ENCODE measurements at regions not wholly inside any gene's neighbourhood (a gene's known extent, or its start where the extent isn't known, plus 50 kb on each side); places are given as distances from the start of the nearest gene placed in this dataset.

- DNase-seq, result no peak
- Histone ChIP-seq H3K9ac (ENCODE audit: low read length) (no peak overlapping the region), H3K27ac (ENCODE audit: low read length) (no peak overlapping the region), H3K4me2 (ENCODE audit: low read depth, low read length) (no peak overlapping the region), H4K20me1 (ENCODE audit: insufficient read depth, low read length) (no peaks in the 10 kb centered on the region), H3K27me3 (replicated peaks; ENCODE audit: insufficient read depth, low read length) (no peaks in the 10 kb centered on the region), H3K4me1 (ENCODE audit: low read length) (no peaks in the 10 kb centered on the region), H3K79me2 (ENCODE audit: low read length) (peaks cover 61% of the 10 kb centered on the region), H3F3A (ENCODE audit: insufficient read depth, low read length) (no peaks in the 10 kb centered on the region), H3K9me2 (replicated peaks; ENCODE audit: insufficient read depth, low read length) (no peaks in the 10 kb centered on the region), H3K4me3 (ENCODE audit: low read length) (no peak overlapping the region), H3K36me3 (replicated peaks; ENCODE audit: insufficient read depth, low read length) (no peaks in the 10 kb centered on the region; the same call in 1 of the 2 replicates), H3K9me3 (replicated peaks; ENCODE audit: insufficient read depth, low read length) (no peaks in the 10 kb centered on the region), H2AFZ (ENCODE audit: low read length) (no peak overlapping the region)
- TF ChIP-seq EZH2 (optimal IDR thresholded peaks at IDR 0.05; ENCODE audit: low read depth, low read length) (no peak), CTCF (IDR thresholded peaks at IDR 0.05; ENCODE audit: low read length) (no peak), EZH2phosphoT487 (IDR thresholded peaks at IDR 0.05; ENCODE audit: low read length) (no peak)
These were observed 1304.6 kb downstream of the BRD1 start for GRCh38 chr22:48523091-48523490.

GRCh38 chr22:48522271-48522670 is 1305.4 kb downstream of the BRD1 start:
- Histone ChIP-seq H4K20me1 (ENCODE audit: insufficient read depth, low read length) (no peaks in the 10 kb centered on the region), H3F3A (ENCODE audit: insufficient read depth, low read length) (no peaks in the 10 kb centered on the region), H3K79me2 (ENCODE audit: low read length) (peaks cover 66% of the 10 kb centered on the region), H3K27me3 (replicated peaks; ENCODE audit: insufficient read depth, low read length) (no peaks in the 10 kb centered on the region), H3K9ac (ENCODE audit: low read length) (no peak overlapping the region), H2AFZ (ENCODE audit: low read length) (no peak overlapping the region), H3K36me3 (replicated peaks; ENCODE audit: insufficient read depth, low read length) (no peaks in the 10 kb centered on the region; the same call in 1 of the 2 replicates), H3K4me1 (ENCODE audit: low read length) (no peaks in the 10 kb centered on the region), H3K4me2 (ENCODE audit: low read depth, low read length) (no peak overlapping the region), H3K27ac (ENCODE audit: low read length) (no peak overlapping the region), H3K4me3 (ENCODE audit: low read length) (no peak overlapping the region), H3K9me3 (replicated peaks; ENCODE audit: insufficient read depth, low read length) (no peaks in the 10 kb centered on the region), H3K9me2 (replicated peaks; ENCODE audit: insufficient read depth, low read length) (no peaks in the 10 kb centered on the region)
- no peak for DNase-seq
- TF ChIP-seq EZH2phosphoT487 (IDR thresholded peaks at IDR 0.05; ENCODE audit: low read length) (no peak), EZH2 (optimal IDR thresholded peaks at IDR 0.05; ENCODE audit: low read depth, low read length) (no peak), CTCF (IDR thresholded peaks at IDR 0.05; ENCODE audit: low read length) (no peak)

- Histone ChIP-seq H3K27me3 (replicated peaks; ENCODE audit: insufficient read depth, low read length) (no peaks in the 10 kb centered on the region), H2AFZ (ENCODE audit: low read length) (no peak overlapping the region), H3K9me2 (replicated peaks; ENCODE audit: insufficient read depth, low read length) (no peaks in the 10 kb centered on the region), H3K4me3 (ENCODE audit: low read length) (no peak overlapping the region), H3K4me1 (ENCODE audit: low read length) (no peaks in the 10 kb centered on the region), H3K9ac (ENCODE audit: low read length) (no peak overlapping the region), H4K20me1 (ENCODE audit: insufficient read depth, low read length) (no peaks in the 10 kb centered on the region), H3K79me2 (ENCODE audit: low read length) (peaks cover 68% of the 10 kb centered on the region), H3K27ac (ENCODE audit: low read length) (no peak overlapping the region), H3K36me3 (replicated peaks; ENCODE audit: insufficient read depth, low read length) (no peaks in the 10 kb centered on the region; the same call in 1 of the 2 replicates), H3K9me3 (replicated peaks; ENCODE audit: insufficient read depth, low read length) (no peaks in the 10 kb centered on the region), H3F3A (ENCODE audit: insufficient read depth, low read length) (no peaks in the 10 kb centered on the region), H3K4me2 (ENCODE audit: low read depth, low read length) (no peak overlapping the region)
- TF ChIP-seq EZH2 (optimal IDR thresholded peaks at IDR 0.05; ENCODE audit: low read depth, low read length) (no peak), CTCF (IDR thresholded peaks at IDR 0.05; ENCODE audit: low read length) (no peak), EZH2phosphoT487 (IDR thresholded peaks at IDR 0.05; ENCODE audit: low read length) (no peak)
- DNase-seq, result no peak
These were observed 1306.6 kb downstream of the BRD1 start for GRCh38 chr22:48520884-48521588.

All from MM.1S (cell line).